ENCODE measurements at regions not wholly inside any gene's neighbourhood (a gene's known extent, or its start where the extent isn't known, plus 50 kb on each side); places are given as distances from the start of the nearest gene placed in this dataset.
"Not testable (repeated sequence)": the region's sequence is repeated elsewhere in the genome, so short reads cannot be mapped to it uniquely, and the experiment has no call there.

DNA sequence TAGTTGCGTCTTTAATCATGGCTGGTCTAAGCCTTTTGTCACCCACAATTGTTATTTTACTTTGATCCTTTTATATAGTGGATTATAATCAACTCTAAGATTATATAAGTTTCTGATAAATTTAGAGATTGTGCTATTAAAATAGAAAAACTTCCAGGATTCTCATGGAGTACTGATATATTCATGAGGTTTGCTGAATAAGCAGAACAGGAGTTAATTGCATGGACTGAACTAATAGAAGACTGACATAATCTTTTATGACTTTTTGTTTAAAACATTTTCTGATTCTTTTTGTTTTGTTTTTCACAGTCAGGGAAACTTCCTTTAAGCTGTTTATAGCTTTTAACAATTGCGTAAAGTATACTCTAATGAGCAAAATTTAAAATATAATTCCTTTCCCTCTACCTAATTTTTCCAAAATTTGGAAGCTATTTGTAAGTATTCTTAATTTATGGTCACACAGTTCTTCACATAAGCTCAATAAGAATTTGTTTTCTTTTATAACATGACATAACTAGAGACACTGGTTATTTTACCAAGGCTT, 129.9 kb upstream of the TMEM260 start:
- Histone ChIP-seq H3K36me3 (no peaks in the 10 kb centered on the region), H3K9me3 (peaks cover 0 to 3% of the 10 kb centered on the region in 2 donors), H3K4me3 (no peak overlapping the region), H3K27ac (no peak overlapping the region), H3K4me1 (no peaks in the 10 kb centered on the region), H3K27me3 (peaks cover 0 to under 1% of the 10 kb centered on the region in 2 donors)
- no peak for TF ChIP-seq CTCF (IDR thresholded peaks at IDR 0.05)
- ATAC-seq: no peak
- intact Hi-C loops (cut with DNase I): no loop called here
- no peak for DNase-seq

DNA sequence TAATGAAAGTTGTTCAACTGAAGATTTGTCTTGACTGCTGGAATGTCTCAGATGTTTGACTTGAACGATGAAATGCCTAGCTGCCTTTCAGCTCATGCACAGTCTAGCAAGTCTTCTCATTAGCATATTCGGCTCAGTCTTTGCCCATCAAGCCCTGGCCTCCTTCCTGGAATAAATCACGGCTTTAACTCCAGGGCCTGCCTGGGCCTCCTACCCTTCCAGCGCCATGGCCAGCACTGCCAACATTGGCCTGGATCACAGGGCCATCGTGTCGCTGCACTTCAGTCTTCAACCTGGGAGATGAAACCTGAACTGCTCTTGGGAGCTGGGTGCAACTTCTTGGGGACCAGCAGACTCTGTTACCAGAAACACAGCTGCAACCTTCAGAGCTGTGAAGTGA, 126.7 kb upstream of the TMEM260 start:
- Histone ChIP-seq H3K4me3 (no peak overlapping the region), H3K9me3 (peaks cover 0 to 2% of the 10 kb centered on the region in 2 donors), H3K36me3 (no peaks in the 10 kb centered on the region), H3K4me1 (no peaks in the 10 kb centered on the region), H3K27ac (no peak overlapping the region), H3K27me3 (peaks cover 0 to 4% of the 10 kb centered on the region in 2 donors)
- DNase-seq: peak in 1 of 4 donors; percentile 33
- no peak for ATAC-seq
- intact Hi-C loops (cut with DNase I): no loop called here
- no peak for TF ChIP-seq CTCF (IDR thresholded peaks at IDR 0.05)

GRCh38 chr14:56454680-56455079, 124.9 kb upstream of the TMEM260 start:
- H3K36me3 ChIP-seq; H3K27ac ChIP-seq; H3K4me3 ChIP-seq; H3K4me1 ChIP-seq; ATAC-seq; H3K27me3 ChIP-seq; intact Hi-C loops (cut with DNase I); H3K9me3 ChIP-seq: not testable (repeated sequence)
- peak in 1 of 4 donors; percentile 25 for DNase-seq

DNA sequence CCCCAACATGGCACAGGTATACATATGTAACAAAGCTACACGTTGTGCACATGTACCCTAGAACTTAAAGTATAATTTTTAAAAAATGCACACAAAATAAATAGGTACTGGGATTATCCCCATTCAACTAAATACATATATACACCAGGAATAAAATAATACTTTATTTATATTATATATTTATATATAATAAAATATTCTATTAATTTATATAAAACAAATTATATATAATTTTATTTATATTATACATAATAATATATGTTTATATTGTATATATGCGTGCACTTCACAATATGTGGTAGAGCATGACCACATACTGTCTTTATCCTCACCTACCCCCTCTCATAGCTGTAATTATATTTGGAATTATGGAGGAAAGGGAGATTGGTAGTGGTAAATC, 119.1 kb upstream of the TMEM260 start:
- Histone ChIP-seq H3K4me3 (no peak overlapping the region), H3K27ac (no peak overlapping the region), H3K27me3 (no peaks in the 10 kb centered on the region), H3K9me3 (no peaks in the 10 kb centered on the region), H3K4me1 (no peaks in the 10 kb centered on the region), H3K36me3 (no peaks in the 10 kb centered on the region)
- TF ChIP-seq CTCF (IDR thresholded peaks at IDR 0.05): no peak
- no peak for ATAC-seq
- DNase-seq: no peak
- intact Hi-C loops (cut with DNase I): no loop called here

DNA sequence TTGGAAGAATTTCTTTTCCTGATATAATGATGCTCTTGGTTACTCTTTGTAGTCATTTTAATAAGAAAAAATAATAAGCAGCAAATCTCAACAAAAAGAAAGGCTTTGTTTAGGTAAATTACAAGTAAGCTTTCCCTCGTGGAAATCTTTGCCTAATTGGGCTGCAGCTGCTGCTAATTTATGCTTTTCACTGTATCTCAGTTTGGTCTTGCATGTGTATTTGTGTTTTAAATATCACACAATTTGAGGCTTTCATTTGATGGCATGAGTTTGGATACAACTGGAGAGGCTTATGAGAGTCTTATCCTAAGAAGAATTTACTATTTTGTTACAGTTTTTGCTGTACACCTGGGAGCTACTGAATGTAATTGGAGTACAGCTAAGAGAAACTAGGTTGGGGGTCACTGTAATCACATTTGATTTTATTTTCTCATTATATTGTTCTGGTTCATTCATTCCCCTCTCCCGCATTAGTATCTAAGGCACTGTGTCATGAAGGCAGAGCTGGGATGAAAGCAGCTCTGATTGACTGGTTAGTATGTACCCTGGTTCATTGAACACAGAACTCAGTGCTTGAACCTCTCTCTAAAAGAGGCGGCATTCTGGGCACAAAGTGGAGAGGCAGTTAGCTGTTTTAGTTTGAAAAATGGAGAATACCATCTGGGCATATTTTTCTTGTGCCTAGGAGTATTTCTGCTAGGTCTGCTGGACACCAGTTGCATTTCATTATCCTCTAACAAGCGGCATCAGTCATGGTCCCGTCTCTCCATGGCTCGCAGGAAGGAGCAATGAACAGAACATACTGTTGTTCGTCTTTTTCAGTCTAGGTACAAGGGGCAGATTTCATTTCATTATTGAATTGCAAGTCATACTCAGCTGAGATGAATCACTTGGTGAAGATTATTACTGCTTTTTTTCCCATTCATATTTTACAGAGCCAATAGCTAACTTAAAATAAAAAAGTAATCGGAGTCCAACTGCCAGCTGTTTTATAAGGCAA, 118.0 kb upstream of the TMEM260 start:
- H3K27ac ChIP-seq: no peak overlapping the region
- no peaks in the 10 kb centered on the region for H3K27me3 ChIP-seq
- TF ChIP-seq CTCF (IDR thresholded peaks at IDR 0.05): no peak
- no peak for ATAC-seq
- no peak for DNase-seq
- intact Hi-C loops (cut with DNase I): no loop called here
- H3K4me1 ChIP-seq: no peaks in the 10 kb centered on the region
- H3K9me3 ChIP-seq: no peaks in the 10 kb centered on the region
- H3K36me3 ChIP-seq: no peaks in the 10 kb centered on the region
- no peak overlapping the region for H3K4me3 ChIP-seq
